ENCODE measurements at regions not wholly inside any gene's neighbourhood (a gene's known extent, or its start where the extent isn't known, plus 50 kb on each side); places are given as distances from the start of the nearest gene placed in this dataset.

- no peak overlapping the region for H3K4me3 ChIP-seq (ENCODE audit: low read depth, low read length)
Measured at GRCh38 chr18:79608999-79609461, 70.6 kb upstream of the CTDP1 start.

- no peak overlapping the region for H3K4me3 ChIP-seq (ENCODE audit: low read depth, low read length)
Measured at GRCh38 chr18:79609841-79610281, 69.7 kb upstream of the CTDP1 start.

- H3K4me3 ChIP-seq (ENCODE audit: low read depth, low read length), result no peak overlapping the region
Measured at GRCh38 chr18:79610461-79611039, 69.1 kb upstream of the CTDP1 start.

DNA sequence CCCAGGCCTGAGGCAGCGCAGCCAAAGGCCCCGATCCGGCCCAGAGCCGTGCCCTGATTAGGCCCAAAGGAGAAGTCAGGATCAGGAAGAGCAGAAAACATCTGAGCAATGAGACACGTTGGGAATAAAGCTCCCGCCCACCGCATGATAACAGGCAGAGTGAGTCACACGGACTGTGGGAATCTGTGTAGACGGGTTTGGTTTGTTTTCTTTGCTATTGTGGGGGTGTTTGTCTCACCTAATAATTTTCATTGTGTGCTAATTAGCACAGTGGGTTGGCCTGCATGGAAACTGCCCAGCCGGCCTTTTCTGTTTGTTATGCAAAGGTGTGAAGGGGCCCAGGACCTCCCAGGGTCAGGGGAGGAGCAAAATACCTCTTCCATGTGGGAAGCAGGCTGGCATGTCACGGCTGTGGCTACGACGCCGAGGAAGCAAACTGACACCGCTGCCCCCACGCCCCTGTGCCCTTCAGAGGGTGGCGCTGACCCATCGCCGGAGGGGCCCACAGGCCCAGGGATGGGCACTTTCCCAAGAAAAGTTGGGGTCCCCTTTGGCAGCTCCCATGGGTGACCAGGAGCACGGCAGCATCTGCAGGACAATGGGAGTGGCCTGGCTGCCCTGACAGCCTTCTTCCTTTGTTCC, 68.4 kb upstream of the CTDP1 start:
- H3K4me3 ChIP-seq (ENCODE audit: low read depth, low read length), result no peak overlapping the region

- no peak overlapping the region for H3K4me3 ChIP-seq (ENCODE audit: low read depth, low read length)
Measured at GRCh38 chr18:79612291-79613108, 67.1 kb upstream of the CTDP1 start.

DNA sequence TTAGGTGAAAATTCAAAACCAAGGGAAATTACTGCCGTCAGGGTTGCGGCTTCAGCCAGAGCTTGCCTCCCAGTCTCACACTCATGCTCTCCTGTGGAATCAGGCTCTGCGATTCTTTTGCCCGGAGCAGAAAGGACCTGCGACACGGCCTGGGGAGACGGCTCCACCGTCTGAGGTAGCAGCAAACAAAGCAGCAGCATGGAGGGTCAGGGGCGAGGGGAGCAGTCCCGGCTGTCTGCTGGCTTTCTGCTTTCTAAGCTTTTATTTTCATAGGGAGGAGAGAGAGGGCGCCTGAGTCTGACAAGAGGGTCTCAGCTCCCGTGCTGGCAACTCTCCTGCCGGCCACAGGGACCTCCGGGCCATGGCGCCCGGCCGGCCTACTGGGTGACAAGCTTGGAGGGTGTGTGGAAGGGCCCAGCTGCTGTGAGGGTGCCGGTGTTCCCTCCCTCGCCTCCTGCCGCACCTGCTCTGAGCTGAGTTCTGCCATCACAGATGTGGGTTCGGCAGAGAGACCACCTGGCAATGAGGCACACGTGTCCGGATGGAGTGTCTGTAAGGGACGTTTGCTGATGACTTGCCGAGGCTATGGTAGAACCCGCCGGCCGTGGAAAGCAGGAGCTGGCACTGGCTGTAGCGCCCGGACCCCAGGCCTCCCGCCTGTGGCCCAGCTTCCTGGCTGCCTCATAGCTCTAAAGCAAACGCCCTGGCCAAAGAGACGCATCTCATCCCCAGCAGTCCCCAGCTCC, 66.2 kb upstream of the CTDP1 start:
- no peak overlapping the region for H3K4me3 ChIP-seq (ENCODE audit: low read depth, low read length)

DNA sequence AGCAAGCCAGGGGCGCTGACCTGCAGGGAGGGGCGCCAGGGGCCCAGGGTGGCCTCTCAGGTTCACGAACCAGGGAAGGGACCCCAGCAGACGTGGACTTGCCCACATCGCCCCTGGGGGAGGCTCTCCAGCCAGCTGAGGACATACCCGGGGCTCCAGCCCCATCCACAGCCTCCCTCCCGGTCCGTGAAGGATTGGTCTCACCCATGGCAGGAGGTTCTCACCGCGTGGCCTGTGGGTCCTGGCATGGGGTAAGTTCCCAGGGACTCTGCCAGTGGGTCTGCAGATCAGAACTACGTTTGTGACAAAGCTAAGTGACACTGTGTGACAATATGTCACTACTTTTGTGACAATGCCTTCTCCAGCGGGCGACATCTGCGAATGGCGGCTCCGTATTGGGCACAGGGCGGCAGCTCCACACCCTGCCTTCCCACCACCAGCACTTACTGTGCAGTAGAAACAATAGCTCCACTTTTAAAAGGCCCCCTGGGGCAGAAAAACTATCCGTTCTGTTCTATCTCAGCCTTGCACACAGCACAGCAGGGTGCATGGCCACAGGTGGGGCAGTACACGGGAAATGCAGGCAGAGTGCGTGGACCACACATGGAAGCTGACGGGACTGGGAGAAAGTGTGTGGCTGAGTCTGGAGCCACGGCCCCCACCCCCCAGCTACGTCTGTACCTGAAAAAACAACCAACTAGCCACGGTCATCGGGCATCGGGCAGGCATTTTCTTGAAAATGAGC, 65.2 kb upstream of the CTDP1 start:
- H3K4me3 ChIP-seq (ENCODE audit: low read depth, low read length), result no peak overlapping the region

DNA sequence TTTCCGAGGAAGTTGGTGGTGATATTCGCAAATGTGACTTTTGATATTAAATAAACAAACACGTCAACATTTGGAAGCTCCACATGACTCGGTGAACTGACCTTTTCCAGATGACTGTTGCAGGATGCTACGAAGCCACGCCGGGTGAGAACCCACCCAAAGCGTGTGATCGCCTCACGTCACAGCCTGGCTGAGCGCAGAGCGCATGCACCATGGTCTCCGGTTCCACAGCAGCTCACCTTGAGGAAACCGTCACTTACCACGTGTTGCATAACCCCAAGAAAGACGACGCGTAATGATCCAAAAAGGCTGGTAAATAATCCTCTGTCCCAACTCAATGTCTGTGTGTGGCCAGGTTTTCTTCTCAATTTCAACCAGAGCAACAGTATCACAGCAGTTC, 64.5 kb upstream of the CTDP1 start:
- H3K4me3 ChIP-seq (ENCODE audit: low read depth, low read length), result no peak overlapping the region

DNA sequence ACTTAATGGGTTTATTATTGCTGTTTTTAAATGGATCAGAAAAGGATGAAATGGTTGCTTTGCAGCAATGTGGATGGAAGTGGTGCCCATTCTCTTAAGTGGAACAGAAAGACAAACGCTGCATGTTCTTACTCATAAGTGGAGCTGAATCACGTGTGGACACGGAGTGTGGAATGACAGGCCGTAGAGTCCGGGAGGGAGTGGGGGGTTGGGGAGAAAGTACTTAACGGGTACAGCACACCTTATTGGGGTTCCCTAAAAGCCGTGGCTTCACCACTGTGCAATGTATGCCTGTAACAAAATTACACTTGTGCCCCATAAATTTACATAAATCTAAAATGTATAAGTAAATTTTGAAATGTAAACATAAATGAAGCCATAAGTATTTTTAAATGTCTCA, 64.0 kb upstream of the CTDP1 start:
- no peak overlapping the region for H3K4me3 ChIP-seq (ENCODE audit: low read depth, low read length)

DNA sequence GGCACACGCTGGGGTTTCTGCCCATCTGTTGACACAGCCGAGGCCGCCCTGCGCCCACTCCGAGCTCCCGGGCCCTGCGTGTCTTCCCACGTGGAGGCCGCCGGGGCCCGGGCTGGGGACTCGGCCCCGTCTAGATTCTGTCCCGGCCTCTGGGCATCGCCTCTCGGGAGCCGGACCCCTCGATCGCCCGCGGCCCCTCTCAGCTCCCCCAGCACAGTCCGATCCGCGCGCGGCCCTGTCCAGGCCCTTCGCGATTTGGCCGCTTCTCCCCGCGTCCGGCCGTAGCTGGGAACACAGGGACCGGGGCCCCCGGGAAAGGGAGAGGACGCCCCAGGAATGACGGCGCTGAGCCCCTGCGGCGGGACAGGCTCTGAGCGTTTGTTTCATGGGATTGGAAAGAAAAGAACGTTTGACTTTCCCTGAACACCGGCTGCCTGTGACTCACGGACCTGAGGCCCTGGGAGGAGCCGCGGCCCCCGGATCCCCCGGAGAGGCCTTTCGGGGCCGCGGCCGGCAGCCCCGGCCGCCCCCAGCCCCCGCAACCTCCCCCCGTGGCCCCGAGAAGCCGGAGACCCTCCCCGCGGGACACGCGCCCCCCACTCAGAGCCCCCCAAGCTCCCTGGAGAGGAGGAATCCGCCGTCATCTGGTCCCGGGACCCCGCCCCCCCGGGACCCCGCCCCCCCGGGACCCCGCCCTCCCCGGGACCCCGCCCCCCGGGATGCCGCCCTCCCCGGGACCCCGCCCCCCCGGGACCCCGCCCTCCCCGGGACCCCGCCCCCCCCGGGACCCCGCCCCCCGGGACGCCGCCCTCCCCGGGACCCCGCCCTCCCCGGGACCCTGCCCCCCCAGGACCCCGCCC, 62.7 kb upstream of the CTDP1 start:
- H3K4me3 ChIP-seq (ENCODE audit: low read depth, low read length), result peak overlapping the region; percentile 13

DNA sequence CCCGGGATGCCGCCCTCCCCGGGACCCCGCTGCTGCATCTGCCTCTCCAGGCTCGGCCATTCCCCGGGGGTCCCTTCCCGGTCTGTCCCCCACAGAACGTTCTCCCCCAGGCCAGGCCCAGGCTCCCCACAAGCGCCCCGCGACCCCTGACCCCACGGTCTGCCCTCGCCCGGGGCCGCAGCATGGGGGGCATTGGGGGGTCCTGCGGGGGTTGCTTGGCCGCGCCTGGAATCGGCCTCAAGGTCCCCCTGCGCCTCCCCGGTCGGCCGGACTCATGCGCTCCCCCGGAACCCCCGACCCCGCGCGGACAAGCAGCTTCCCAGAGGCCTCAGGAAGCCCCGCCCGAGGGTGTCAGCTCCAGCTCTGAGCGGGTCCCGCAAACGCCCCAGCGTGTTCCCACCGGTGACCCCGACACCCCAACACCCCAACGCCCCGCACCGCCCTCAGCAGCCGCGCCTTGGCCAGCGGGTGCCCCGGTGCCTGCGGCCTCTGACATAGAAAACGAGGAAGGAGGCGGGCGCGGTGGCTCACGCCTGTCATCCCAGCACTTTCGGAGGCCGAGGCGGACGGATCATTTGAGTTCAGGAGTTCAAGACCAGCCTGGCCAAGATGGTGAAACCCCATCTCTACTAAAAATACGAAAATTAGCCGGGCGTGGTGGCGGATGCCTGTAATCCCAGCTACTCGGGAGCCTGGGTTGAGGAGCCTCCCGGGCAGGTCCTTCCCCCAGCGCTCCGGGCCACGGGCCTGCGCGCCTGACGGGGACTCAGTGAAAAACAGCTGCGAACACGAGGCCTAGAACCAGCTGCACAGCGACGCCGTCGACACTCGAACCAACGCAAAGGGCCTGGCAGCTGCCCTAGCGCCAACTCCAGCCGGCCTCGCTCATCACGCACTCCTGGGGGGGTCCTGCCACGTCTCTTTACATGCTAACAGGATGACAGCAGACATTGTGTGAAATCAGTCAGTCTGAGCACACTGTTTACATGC, 61.8 kb upstream of the CTDP1 start:
- no peak overlapping the region for H3K4me3 ChIP-seq (ENCODE audit: low read depth, low read length)

DNA sequence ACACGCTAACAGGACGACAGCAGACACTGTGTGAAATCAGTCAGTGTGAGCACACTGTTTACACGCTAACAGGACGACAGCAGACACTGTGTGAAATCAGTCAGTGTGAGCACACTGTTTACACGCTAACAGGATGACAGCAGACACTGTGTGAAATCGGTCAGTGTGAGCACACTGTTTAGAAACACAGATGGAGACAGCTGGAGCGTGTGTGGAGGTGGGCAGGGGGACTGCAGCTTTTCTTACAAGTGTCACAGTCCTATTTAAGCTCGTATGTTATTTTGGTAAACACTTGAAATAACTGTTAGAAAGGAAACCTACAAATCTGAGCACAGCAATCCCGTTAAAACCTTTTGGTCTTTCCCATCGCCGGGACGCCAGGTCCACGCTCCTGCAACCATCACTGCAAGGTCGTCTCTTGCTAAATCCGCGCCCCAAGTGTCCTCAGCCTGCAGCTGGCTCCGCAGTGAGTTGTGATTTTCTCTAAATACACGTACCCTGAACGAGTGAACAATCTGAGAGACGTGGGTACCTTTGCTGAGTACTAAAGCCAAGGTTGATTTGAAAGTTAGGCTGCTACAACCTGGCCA, 58.9 kb upstream of the CTDP1 start:
- no peak overlapping the region for H3K4me3 ChIP-seq (ENCODE audit: low read depth, low read length)

DNA sequence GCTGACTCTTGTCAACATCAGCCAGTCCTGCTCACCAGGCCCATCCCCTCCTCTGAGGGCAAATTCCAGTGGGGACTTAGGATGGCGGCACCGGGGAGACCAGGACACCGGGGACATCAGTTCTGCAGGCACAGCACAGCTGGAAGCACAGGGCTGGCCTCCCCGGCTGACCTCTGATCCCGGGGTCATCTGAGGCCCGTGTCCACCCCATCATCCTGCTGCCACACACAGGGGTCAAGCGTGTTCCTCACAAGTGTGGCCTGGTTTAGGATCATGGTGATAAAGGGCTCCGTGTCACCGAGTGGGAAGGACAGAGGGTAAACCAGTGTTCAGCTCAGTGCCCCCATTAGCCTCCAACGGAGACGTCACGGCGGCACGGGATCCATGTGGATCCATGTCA, 58.1 kb upstream of the CTDP1 start:
- no peak overlapping the region for H3K4me3 ChIP-seq (ENCODE audit: low read depth, low read length)

DNA sequence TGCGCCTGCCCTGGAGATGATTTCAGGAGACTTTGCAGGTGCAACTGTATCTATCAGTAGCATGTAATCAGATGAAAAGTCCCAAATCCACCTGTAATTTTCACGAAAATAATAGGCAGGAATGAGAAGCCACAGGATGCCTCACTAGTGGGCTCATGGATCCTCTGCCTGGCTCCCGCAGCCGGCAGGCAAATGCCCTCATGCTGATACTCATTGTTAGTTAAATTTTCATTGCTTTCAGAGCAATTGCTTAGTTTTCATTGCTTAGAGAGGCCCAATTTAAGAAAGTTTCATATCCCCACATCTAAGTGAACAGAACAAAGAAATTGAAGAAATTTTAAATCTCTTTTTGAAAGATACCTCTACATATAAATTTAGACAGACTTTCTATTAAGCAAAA, 57.6 kb upstream of the CTDP1 start:
- H3K4me3 ChIP-seq (ENCODE audit: low read depth, low read length), result no peak overlapping the region

GRCh38 chr18:79624356-79625170, 55.0 kb upstream of the CTDP1 start:
- no peak overlapping the region for H3K4me3 ChIP-seq (ENCODE audit: low read depth, low read length)

- H3K4me3 ChIP-seq (ENCODE audit: low read depth, low read length), result no peak overlapping the region
Measured at GRCh38 chr18:79625195-79625923, 54.2 kb upstream of the CTDP1 start.
